GM12878 (cell line): ENCODE measurements at regions not wholly inside any gene's neighbourhood (a gene's known extent, or its start where the extent isn't known, plus 50 kb on each side); places are given as distances from the start of the nearest gene placed in this dataset.

Experiments used
- ATAC-seq: fragments of 200-7000 bp; cut with Tn5 transposase; 3 replicates; pipeline ENCODE4 v1.9.1; 2020; ENCODE audit warnings: mild to moderate bottlenecking, moderate library complexity
- BruUV-seq: library from RNA; stranded (reverse); fragments of 400-500 nt; replicated peaks from 2 replicates; lab custom pipeline; 2021; lab: Mats Ljungman, UMichigan
- CTCF ChIA-PET: fragments of 300-600 bp; sonication (Branson Sonifier 250); formaldehyde crosslinking; extraction: SDS; loops from one replicate; lab custom pipeline; 2021; ENCODE audit warnings: inconsistent platforms; lab: Yijun Ruan, JAX
- POLR2A ChIA-PET: fragments of 350-600 bp; formaldehyde crosslinking; extraction: SDS; loops from one replicate; lab custom pipeline; 2021; ENCODE audit warnings: inconsistent platforms; lab: Charles Lee
- RAD21 ChIA-PET: fragments of 300-600 bp; sonication (Branson Sonifier 250); formaldehyde crosslinking; loops from one replicate; lab custom pipeline; 2023; ENCODE audit warnings: antibody characterized with exemption; ENCODE audit not compliant: unreplicated experiment; lab: Charles Lee
- SMC1A ChIA-PET: fragments of 300-600 bp; sonication (Branson Sonifier 250); formaldehyde crosslinking; loops from one replicate; lab custom pipeline; 2023; ENCODE audit not compliant: unreplicated experiment, uncharacterized antibody; lab: Charles Lee
- DNase-seq: peaks from one replicate; pipeline ENCODE4 v3.0.0-alpha.2; 2011; ENCODE audit warnings: low read depth, low spot score
- FAIRE-seq: peaks from 3 replicates; lab custom pipeline; 2011; peaks lifted over from hg19 to GRCh38; lab: Jason Lieb, UNC
- H2AFZ ChIP-seq: 2 replicates; pipeline ENCODE4 v1.6.0; 2011; ENCODE audit warnings: low read depth, low read length, control low read depth; ENCODE audit not compliant: control insufficient read depth
- H3K27ac ChIP-seq: 2 replicates; pipeline ENCODE4 v1.5.1; 2011; ENCODE audit warnings: control low read depth; ENCODE audit not compliant: control insufficient read depth, insufficient read depth
- H3K27me3 ChIP-seq, 2 experiments: replicated peaks in 1 of 2; 2 replicates each; pipeline versions ENCODE4 v1.6.0 to v1.6.1; 2011; ENCODE audit warnings: low read length in 1 of 2; ENCODE audit not compliant: control insufficient read depth in 2 of 2, insufficient read depth in 2 of 2
- H3K36me3 ChIP-seq, 2 experiments: 2 replicates each; pipeline ENCODE4 v1.5.1; 2011; ENCODE audit warnings: low read length in 1 of 2; ENCODE audit not compliant: control insufficient read depth in 2 of 2, insufficient read depth in 2 of 2
- H3K4me1 ChIP-seq: 2 replicates; pipeline ENCODE4 v1.6.1; 2011; ENCODE audit warnings: mild to moderate bottlenecking, low read length, moderate library complexity, mixed read lengths; ENCODE audit not compliant: control insufficient read depth, insufficient read depth
- H3K4me2 ChIP-seq: 2 replicates; pipeline ENCODE4 v1.6.0; 2011; ENCODE audit warnings: control low read depth; ENCODE audit not compliant: control insufficient read depth, insufficient read depth
- H3K4me3 ChIP-seq: fragments of 200-600 bp; sonication (generic); 2 replicates; pipeline ENCODE4 v1.5.1; 2016
- H3K79me2 ChIP-seq: 2 replicates; pipeline ENCODE4 v1.6.0; 2011; ENCODE audit warnings: low read length; ENCODE audit not compliant: control insufficient read depth, insufficient read depth
- H3K9ac ChIP-seq: 2 replicates; pipeline ENCODE4 v1.8.0; 2011; ENCODE audit warnings: low read length, control low read depth, mixed read lengths; ENCODE audit not compliant: control insufficient read depth, insufficient read depth
- H3K9me3 ChIP-seq: replicated peaks from 3 replicates; pipeline ENCODE4 v1.5.1; 2011; ENCODE audit warnings: mild to moderate bottlenecking, low read length; ENCODE audit not compliant: control insufficient read depth, insufficient read depth
- H4K20me1 ChIP-seq: 2 replicates; pipeline ENCODE4 v1.6.0; 2011; ENCODE audit not compliant: control insufficient read depth, insufficient read depth
- ESRRA ChIP-seq: IDR thresholded peaks from 2 replicates; pipeline ENCODE4 v1.6.1; 2012; ENCODE audit warnings: mild to moderate bottlenecking, low read length, improper control_type of control experiment
- FOS ChIP-seq: IDR thresholded peaks from 3 replicates; pipeline ENCODE4 v1.6.1; 2011; ENCODE audit warnings: borderline replicate concordance; ENCODE audit not compliant: insufficient read length; ENCODE audit errors: extremely low read depth
- GATAD2B ChIP-seq: fragments of 450-650 bp; conservative IDR thresholded peaks from 2 replicates; pipeline ENCODE4 v1.6.1; 2017; ENCODE audit warnings: low read depth, mild to moderate bottlenecking, moderate library complexity
- KDM1A ChIP-seq: fragments of 200-600 bp; sonication (generic); IDR thresholded peaks from 2 replicates; pipeline ENCODE4 v1.6.1; 2016; ENCODE audit warnings: borderline replicate concordance
- MAX ChIP-seq: IDR thresholded peaks from 2 replicates; pipeline ENCODE4 v1.6.1; 2012; ENCODE audit warnings: low read depth, low read length, improper control_type of control experiment
- NR2C1 ChIP-seq: fragments of 450-650 bp; IDR thresholded peaks from 2 replicates; pipeline ENCODE4 v1.6.1; 2017; ENCODE audit warnings: antibody characterized with exemption, mild to moderate bottlenecking, moderate library complexity
- RAD21 ChIP-seq: IDR thresholded peaks from 2 replicates; pipeline ENCODE4 v1.6.1; 2011; ENCODE audit warnings: mild to moderate bottlenecking, low read depth, low read length, moderate library complexity; ENCODE audit not compliant: insufficient read depth
- RB1 ChIP-seq: fragments of 450-650 bp; formaldehyde crosslinking; IDR thresholded peaks from 2 replicates; pipeline ENCODE4 v1.6.1; 2017; ENCODE audit warnings: mild to moderate bottlenecking, borderline replicate concordance
- RELB ChIP-seq: fragments of 450-650 bp; IDR thresholded peaks from 2 replicates; pipeline ENCODE4 v1.6.1; 2017; ENCODE audit warnings: low read depth, mild to moderate bottlenecking, moderate library complexity
- SPI1 ChIP-seq: IDR thresholded peaks from 2 replicates; pipeline ENCODE4 v1.6.1; 2011; ENCODE audit warnings: low read depth, mild to moderate bottlenecking, low read length, moderate library complexity, borderline replicate concordance; ENCODE audit not compliant: insufficient read depth
- SUPT20H ChIP-seq: IDR thresholded peaks from 2 replicates; pipeline ENCODE4 v1.6.1; 2011; ENCODE audit warnings: low read depth, mild to moderate bottlenecking, low read length, moderate library complexity, borderline replicate concordance; ENCODE audit not compliant: control insufficient read depth
- ZNF24 ChIP-seq: fragments of 450-650 bp; IDR thresholded peaks from 2 replicates; pipeline ENCODE4 v1.6.1; 2017; ENCODE audit warnings: antibody characterized with exemption, mild to moderate bottlenecking
- WGBS: methylation state at CpG from one replicate; pipeline ENCODE4 v1.1.6; 2016; ENCODE audit warnings: low lambda C conversion rate; ENCODE audit not compliant: insufficient replicate concordance, insufficient coverage; ENCODE audit errors: missing lambda C conversion rate; 5-methylcytosine and 5-hydroxymethylcytosine counted together
- in situ Hi-C: fragments of 300-500 bp; cut with MboI; formaldehyde crosslinking; loops from 9 replicates; pipeline ENCODE4 v1.14.3; 2018; ENCODE audit warnings: mixed read lengths
- intact Hi-C: fragments of 100-400 bp; cut with micrococcal nuclease; formaldehyde crosslinking; loops from one replicate; pipeline ENCODE4 v1.14.2; 2022; ENCODE audit not compliant: unreplicated experiment

- no peaks in the 10 kb centered on the region for H3K4me1 ChIP-seq
- H4K20me1 ChIP-seq, result no peaks in the 10 kb centered on the region
- H3K27ac ChIP-seq, result no peak overlapping the region
- DNase-seq (no peak), ATAC-seq (no peak), FAIRE-seq (no peak)
- no peak overlapping the region for H2AFZ ChIP-seq
- no peaks in the 10 kb centered on the region for H3K9me3 ChIP-seq
- no TSS peak for BruUV-seq
- ChIA-PET POLR2A (no interaction called here), SMC1A (no interaction called here), CTCF (no interaction called here), RAD21 (no interaction called here)
- H3K9ac ChIP-seq, result no peak overlapping the region
- no peaks in the 10 kb centered on the region for H3K79me2 ChIP-seq
- H3K36me3 ChIP-seq, result no peaks in the 10 kb centered on the region
- TF ChIP-seq FOS, result no peak
- no peak for TF ChIP-seq RAD21
- no peak for TF ChIP-seq ESRRA
- no peak for TF ChIP-seq KDM1A
- TF ChIP-seq RELB, result no peak
- no peak for TF ChIP-seq NR2C1
- no peak for TF ChIP-seq MAX
- TF ChIP-seq ZNF24, result no peak
- no peak for TF ChIP-seq SPI1
- no peak for TF ChIP-seq RB1
- no peak for TF ChIP-seq SUPT20H
- TF ChIP-seq GATAD2B, result no peak
- no peak overlapping the region for H3K4me2 ChIP-seq
- intact Hi-C loops (no loop called here), in situ Hi-C loops (no loop called here)
- WGBS, result 0% methylated on average over 1 of the region's 1 CpG
- no peak overlapping the region for H3K4me3 ChIP-seq
- H3K27me3 ChIP-seq, result no peaks in the 10 kb centered on the region
Measured at GRCh38 chr15:87269566-87269965, 987.0 kb downstream of the NTRK3 start.
